GM23338 (cell line): ENCODE measurements at regions not wholly inside any gene's neighbourhood (a gene's known extent, or its start where the extent isn't known, plus 50 kb on each side); places are given as distances from the start of the nearest gene placed in this dataset.

ENCODE experiments used
- ATAC-seq: fragments of 200-7000 bp; cut with Tn5 transposase; 3 replicates; pipeline ENCODE4 v1.9.1; 2020
- DNase-seq: peaks from one replicate; pipeline ENCODE4 v3.0.0-alpha.2; 2015; ENCODE audit warnings: low spot score
- H2AFZ ChIP-seq: fragments of 200-600 bp; sonication (generic); 2 replicates; pipeline ENCODE4 v1.8.0; 2016; ENCODE audit warnings: antibody characterized with exemption, mild to moderate bottlenecking, moderate library complexity
- H3F3A ChIP-seq: fragments of 200-600 bp; sonication (generic); replicated peaks from 2 replicates; pipeline ENCODE4 v1.8.0; 2017; ENCODE audit warnings: antibody characterized with exemption, mixed run types, low read depth
- H3K27ac ChIP-seq: fragments of 200-600 bp; sonication (generic); 2 replicates; pipeline ENCODE4 v1.6.1; 2016; ENCODE audit warnings: low read depth
- H3K27me3 ChIP-seq: fragments of 200-600 bp; sonication (generic); 2 replicates; pipeline ENCODE4 v1.8.0; 2016; ENCODE audit warnings: mild to moderate bottlenecking, mixed run types, moderate library complexity; ENCODE audit not compliant: insufficient read depth
- H3K36me3 ChIP-seq: fragments of 200-600 bp; sonication (generic); 2 replicates; pipeline ENCODE4 v1.8.0; 2016; ENCODE audit warnings: mild to moderate bottlenecking; ENCODE audit not compliant: insufficient read depth
- H3K4me1 ChIP-seq: fragments of 200-600 bp; sonication (generic); 2 replicates; pipeline ENCODE4 v1.8.0; 2016; ENCODE audit warnings: mild to moderate bottlenecking, moderate library complexity; ENCODE audit not compliant: insufficient read depth
- H3K4me2 ChIP-seq: fragments of 200-600 bp; sonication (generic); 2 replicates; pipeline ENCODE4 v1.7.1; 2017; ENCODE audit warnings: mixed run types
- H3K4me3 ChIP-seq: fragments of 200-600 bp; sonication (generic); 2 replicates; pipeline ENCODE4 v1.6.1; 2016; ENCODE audit warnings: mixed run types
- H3K79me2 ChIP-seq: fragments of 200-600 bp; sonication (generic); replicated peaks from 2 replicates; pipeline ENCODE4 v1.8.0; 2017; ENCODE audit warnings: mild to moderate bottlenecking; ENCODE audit not compliant: insufficient read depth
- H3K9me2 ChIP-seq: fragments of 200-600 bp; sonication (generic); 2 replicates; pipeline ENCODE4 v1.8.0; 2017; ENCODE audit not compliant: insufficient read depth
- H4K20me1 ChIP-seq: fragments of 200-600 bp; sonication (generic); replicated peaks from 2 replicates; pipeline ENCODE4 v1.8.0; 2017; ENCODE audit warnings: mild to moderate bottlenecking; ENCODE audit not compliant: insufficient read depth
- H3K27ac Mint-ChIP-seq: 2 replicates; pipeline ENCODE4 v1.8.0; 2020; ENCODE audit warnings: inconsistent platforms, mild to moderate bottlenecking, moderate library complexity, mixed read lengths
- H3K27me3 Mint-ChIP-seq: 3 replicates; pipeline ENCODE4 v1.8.0; 2022; ENCODE audit warnings: low read depth, mild to moderate bottlenecking, moderate library complexity, mixed read lengths, inconsistent platforms; ENCODE audit not compliant: insufficient read depth, poor library complexity
- H3K36me3 Mint-ChIP-seq: 3 replicates; pipeline ENCODE4 v1.8.0; 2021; ENCODE audit warnings: low read depth, mild to moderate bottlenecking, inconsistent platforms, moderate library complexity, mixed read lengths
- H3K4me1 Mint-ChIP-seq: 3 replicates; pipeline ENCODE4 v1.8.0; 2020; ENCODE audit warnings: mild to moderate bottlenecking, inconsistent platforms, mixed read lengths
- H3K4me3 Mint-ChIP-seq: 3 replicates; pipeline ENCODE4 v1.8.0; 2021; ENCODE audit warnings: moderate library complexity, mild to moderate bottlenecking, inconsistent platforms, mixed read lengths
- H3K9me3 Mint-ChIP-seq: 3 replicates; pipeline ENCODE4 v1.8.0; 2020; ENCODE audit warnings: moderate library complexity, mild to moderate bottlenecking, inconsistent platforms, mixed read lengths
- CREB1 ChIP-seq: fragments of 250-450 bp; sonication (Bioruptor Pico); IDR thresholded peaks from 2 replicates; pipeline ENCODE4 v1.5.0; 2020; ENCODE audit warnings: low read depth, mild to moderate bottlenecking, moderate library complexity
- ETS1 ChIP-seq: IDR thresholded peaks from 2 replicates; pipeline ENCODE4 v1.6.1; 2016; ENCODE audit warnings: antibody characterized with exemption
- EZH2 ChIP-seq: fragments of 200-600 bp; sonication (generic); IDR thresholded peaks from one replicate; pipeline ENCODE4 v1.8.0; 2017; ENCODE audit warnings: antibody characterized with exemption, mild to moderate bottlenecking, low read depth; ENCODE audit not compliant: unreplicated experiment
- EZH2phosphoT487 ChIP-seq: fragments of 200-600 bp; sonication (generic); IDR thresholded peaks from one replicate; pipeline ENCODE4 v1.8.1; 2018; ENCODE audit warnings: antibody characterized with exemption; ENCODE audit not compliant: unreplicated experiment
- JUNB ChIP-seq: IDR thresholded peaks from one replicate; pipeline ENCODE4 v1.6.1; 2016; ENCODE audit warnings: antibody characterized with exemption; ENCODE audit not compliant: unreplicated experiment
- NANOG ChIP-seq: IDR thresholded peaks from 2 replicates; pipeline ENCODE4 v1.6.1; 2016; ENCODE audit warnings: antibody characterized with exemption, borderline replicate concordance
- POLR2AphosphoS5 ChIP-seq: IDR thresholded peaks from 2 replicates; pipeline ENCODE4 v1.6.1; 2016; ENCODE audit warnings: antibody characterized with exemption, low read depth
- REST ChIP-seq: IDR thresholded peaks from one replicate; pipeline ENCODE4 v1.6.1; 2018; ENCODE audit warnings: antibody characterized with exemption; ENCODE audit not compliant: unreplicated experiment
- STAT1 ChIP-seq: IDR thresholded peaks from one replicate; pipeline ENCODE4 v1.6.1; 2016; ENCODE audit warnings: antibody characterized with exemption; ENCODE audit not compliant: unreplicated experiment
- ZNF114 ChIP-seq: fragments of 250-450 bp; sonication (Bioruptor Pico); IDR thresholded peaks from 2 replicates; pipeline ENCODE4 v1.5.0; 2020; ENCODE audit warnings: mild to moderate bottlenecking, moderate library complexity
- ZNF331 ChIP-seq: fragments of 250-450 bp; sonication (Bioruptor Pico); IDR thresholded peaks from 2 replicates; pipeline ENCODE4 v1.5.0; 2020; ENCODE audit warnings: low read depth, mild to moderate bottlenecking, moderate library complexity
- TF ChIP-seq, protein P1 (sequence below), 2 experiments: fragments of 200-600 bp in 1 of 2; sonication (generic) in 1 of 2; conservative IDR thresholded peaks; 2 replicates each; pipeline versions ENCODE4 v1.5.1 to v1.6.1; 2016 to 2017; ENCODE audit warnings: antibody characterized with exemption in 2 of 2, low read depth in 2 of 2, mild to moderate bottlenecking in 2 of 2, moderate library complexity in 1 of 2

DNA sequence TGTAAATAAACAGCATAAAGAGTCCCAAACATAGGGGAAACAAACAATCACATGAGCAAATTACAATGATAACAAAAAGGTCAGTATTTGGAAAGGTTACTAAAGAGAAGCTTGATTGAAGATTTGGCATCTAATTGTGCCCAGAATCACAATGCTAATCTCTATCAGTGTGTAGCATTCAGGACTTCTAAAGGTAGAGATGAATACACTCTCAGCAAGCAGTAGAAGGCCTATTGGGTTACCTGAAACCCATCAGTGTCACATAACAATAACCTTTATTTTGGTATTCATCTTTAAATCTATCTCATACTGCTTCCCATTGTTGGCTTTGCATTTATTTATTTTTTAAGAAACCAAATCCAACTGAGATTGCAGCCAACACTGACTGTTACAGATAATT lies 319.5 kb downstream of the ACTRT1 start (continued):
- no peak for TF ChIP-seq REST
- TF ChIP-seq EZH2 = no peak
- no peak for TF ChIP-seq POLR2AphosphoS5
- no peak for TF ChIP-seq NANOG

DNA sequence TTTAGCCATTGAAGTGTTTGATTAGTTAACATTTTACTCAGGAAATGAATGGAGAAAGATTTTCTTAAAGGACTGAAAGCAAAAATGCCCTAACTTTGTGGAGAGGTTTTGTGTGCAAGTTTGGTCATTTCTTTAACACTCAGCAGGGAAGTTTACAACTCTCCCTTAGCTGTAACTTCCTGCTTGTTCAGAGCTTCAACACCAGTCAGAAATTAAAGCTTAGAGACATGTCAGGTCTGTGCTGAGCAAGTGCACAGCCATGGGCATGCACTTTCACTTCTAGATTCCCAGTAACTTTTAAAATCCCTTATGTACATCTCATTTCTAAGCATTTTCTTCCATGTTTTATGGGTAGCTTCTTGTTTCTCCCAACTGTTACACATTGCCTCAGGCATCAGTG lies 326.0 kb downstream of the ACTRT1 start:
- no peak overlapping the region for H3K4me3 ChIP-seq
- no peak for DNase-seq
- H3K27me3 ChIP-seq = no peaks in the 10 kb centered on the region
- no peak for ATAC-seq
- no peaks in the 10 kb centered on the region for H3K79me2 ChIP-seq
- no peaks in the 10 kb centered on the region for H3K4me1 ChIP-seq
- no peak overlapping the region for H2AFZ ChIP-seq
- H3F3A ChIP-seq = no peaks in the 10 kb centered on the region
- H4K20me1 ChIP-seq = no peaks in the 10 kb centered on the region
- H3K36me3 ChIP-seq = no peaks in the 10 kb centered on the region
- H3K4me3 Mint-ChIP-seq = no peak overlapping the region
- no peaks in the 10 kb centered on the region for H3K9me2 ChIP-seq
- H3K4me1 Mint-ChIP-seq = peaks cover 7% of the 10 kb centered on the region; the same call in 2 of the 3 replicates
- no peak overlapping the region for H3K4me2 ChIP-seq
- H3K9me3 Mint-ChIP-seq = no peaks in the 10 kb centered on the region; the same call in 2 of the 3 replicates
- no peak overlapping the region for H3K27ac ChIP-seq
- H3K36me3 Mint-ChIP-seq = no peaks in the 10 kb centered on the region
- no peaks in the 10 kb centered on the region for H3K27me3 Mint-ChIP-seq
- no peak overlapping the region for H3K27ac Mint-ChIP-seq
- TF ChIP-seq ZNF331 (CRISPR knock-in tag) = no peak
- no peak for TF ChIP-seq ETS1
- no peak for TF ChIP-seq POLR2AphosphoS5
- no peak for TF ChIP-seq JUNB
- TF ChIP-seq STAT1 = no peak
- no peak for TF ChIP-seq NANOG
- no peak for TF ChIP-seq ZNF114
- TF ChIP-seq CREB1 = no peak
- no peak for TF ChIP-seq EZH2
- TF ChIP-seq, protein P1, sequence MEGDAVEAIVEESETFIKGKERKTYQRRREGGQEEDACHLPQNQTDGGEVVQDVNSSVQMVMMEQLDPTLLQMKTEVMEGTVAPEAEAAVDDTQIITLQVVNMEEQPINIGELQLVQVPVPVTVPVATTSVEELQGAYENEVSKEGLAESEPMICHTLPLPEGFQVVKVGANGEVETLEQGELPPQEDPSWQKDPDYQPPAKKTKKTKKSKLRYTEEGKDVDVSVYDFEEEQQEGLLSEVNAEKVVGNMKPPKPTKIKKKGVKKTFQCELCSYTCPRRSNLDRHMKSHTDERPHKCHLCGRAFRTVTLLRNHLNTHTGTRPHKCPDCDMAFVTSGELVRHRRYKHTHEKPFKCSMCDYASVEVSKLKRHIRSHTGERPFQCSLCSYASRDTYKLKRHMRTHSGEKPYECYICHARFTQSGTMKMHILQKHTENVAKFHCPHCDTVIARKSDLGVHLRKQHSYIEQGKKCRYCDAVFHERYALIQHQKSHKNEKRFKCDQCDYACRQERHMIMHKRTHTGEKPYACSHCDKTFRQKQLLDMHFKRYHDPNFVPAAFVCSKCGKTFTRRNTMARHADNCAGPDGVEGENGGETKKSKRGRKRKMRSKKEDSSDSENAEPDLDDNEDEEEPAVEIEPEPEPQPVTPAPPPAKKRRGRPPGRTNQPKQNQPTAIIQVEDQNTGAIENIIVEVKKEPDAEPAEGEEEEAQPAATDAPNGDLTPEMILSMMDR (conservative IDR thresholded peaks at IDR 0.05; ENCODE audit: low read depth in 2 of 2) = no peak
- no peak for TF ChIP-seq REST
- no peak for TF ChIP-seq EZH2phosphoT487
